GM21723 (cell line): ENCODE measurements at regions not wholly inside any gene's neighbourhood (a gene's known extent, or its start where the extent isn't known, plus 50 kb on each side); places are given as distances from the start of the nearest gene placed in this dataset.

Experiments
- ATAC-seq: cut with Tn5 transposase; IDR thresholded peaks from one replicate; pipeline ENCODE4 v1.9.1; 2021; ENCODE audit warnings: mild to moderate bottlenecking, moderate library complexity; ENCODE audit not compliant: unreplicated experiment

DNA sequence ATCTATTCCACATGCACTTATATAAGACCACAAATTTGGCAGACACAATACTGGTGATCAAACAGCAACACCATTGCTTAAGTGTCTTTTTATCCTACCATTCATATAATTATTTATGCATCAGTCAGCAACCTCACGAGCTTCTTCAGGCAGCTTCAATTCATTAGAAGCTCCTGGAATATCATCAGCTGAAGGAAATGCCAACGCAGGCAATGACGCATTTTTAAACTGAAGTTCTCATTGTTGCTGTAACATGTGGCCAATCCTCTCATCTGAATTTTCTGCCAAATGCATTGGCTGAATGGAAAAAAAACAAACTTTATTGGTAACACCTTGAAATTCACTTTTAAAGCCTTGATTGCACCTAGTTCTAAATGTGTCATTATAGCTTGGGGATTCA is 376.4 kb upstream of the RGMB start:
- ATAC-seq = no peak

GRCh38 chr5:98398465-98398864 is 375.0 kb upstream of the RGMB start:
- no peak for ATAC-seq

DNA sequence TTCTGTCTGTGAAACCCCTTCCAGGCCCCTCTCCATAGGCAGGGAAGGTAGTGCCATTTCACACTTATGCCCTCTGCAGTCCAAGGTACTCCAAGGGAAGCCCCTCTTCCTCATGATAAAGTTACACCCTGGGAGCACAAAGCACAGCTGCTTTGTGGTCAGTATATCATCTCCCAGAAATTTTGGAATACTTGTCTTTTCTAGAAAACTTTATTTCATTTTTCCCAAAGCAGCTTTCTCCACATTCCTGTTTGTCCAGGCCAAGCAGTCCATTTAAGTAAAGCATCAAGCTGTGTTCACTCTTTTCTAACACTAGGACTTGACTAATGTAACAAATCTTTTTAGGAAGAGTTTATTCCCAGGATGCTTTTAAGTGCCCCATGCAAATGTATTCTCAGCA is 371.8 kb upstream of the RGMB start:
- ATAC-seq = no peak

DNA sequence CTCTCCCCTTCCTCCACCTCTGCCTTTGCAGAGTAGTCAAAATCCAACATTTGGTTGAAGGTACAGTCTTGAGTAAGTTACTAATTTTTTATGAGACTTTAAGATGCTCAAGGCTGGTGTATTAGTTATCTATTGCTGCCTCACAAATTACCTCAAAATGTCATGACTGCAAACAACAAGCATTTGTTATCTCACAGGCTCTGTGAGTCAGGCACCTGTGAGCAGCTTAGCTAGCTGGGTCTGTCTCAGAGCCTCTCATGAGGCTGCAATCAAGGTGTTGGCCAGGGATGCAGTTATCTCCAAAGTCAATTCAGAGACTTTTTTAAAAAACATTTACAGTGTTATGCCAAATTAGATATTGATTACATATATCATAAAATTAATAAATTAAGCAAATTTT is 371.3 kb upstream of the RGMB start:
- ATAC-seq = no peak

DNA sequence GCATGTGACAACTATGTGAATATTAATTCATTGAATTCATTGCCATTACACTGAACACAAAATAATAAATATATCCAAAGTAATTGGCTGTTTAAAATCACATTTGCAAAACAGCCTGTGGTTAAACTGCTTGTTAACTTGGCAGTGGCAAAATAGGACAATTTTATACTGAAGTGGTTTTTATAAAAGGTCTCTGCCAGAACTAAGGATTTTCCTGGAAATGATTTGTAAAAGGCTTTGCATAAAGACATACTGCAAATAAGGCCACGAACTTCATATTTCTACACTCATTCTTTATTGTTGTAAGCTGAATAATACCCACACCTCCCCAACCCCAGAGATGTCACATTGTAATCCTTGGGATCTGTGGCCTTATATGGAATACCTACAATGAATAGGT is 370.3 kb upstream of the RGMB start:
- no peak for ATAC-seq

DNA sequence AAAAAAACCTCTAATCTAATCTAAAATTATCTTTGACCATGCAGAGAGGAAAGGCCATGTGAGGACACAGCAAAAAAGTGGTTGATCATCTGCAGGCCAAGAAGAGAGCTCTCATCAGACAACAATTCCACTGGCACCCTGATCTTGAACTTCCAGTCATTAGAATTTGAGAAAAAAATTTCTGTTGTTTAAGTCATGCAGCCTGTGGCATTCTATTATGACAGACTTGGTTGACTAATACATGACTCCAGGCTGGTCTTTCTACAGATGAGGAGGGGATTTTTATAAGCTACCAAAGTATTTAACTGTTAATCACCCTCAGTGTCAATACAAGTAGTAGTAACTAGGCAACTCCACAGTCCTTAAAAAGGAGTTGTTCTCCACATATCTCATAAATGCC is 358.5 kb upstream of the RGMB start:
- ATAC-seq = no peak

DNA sequence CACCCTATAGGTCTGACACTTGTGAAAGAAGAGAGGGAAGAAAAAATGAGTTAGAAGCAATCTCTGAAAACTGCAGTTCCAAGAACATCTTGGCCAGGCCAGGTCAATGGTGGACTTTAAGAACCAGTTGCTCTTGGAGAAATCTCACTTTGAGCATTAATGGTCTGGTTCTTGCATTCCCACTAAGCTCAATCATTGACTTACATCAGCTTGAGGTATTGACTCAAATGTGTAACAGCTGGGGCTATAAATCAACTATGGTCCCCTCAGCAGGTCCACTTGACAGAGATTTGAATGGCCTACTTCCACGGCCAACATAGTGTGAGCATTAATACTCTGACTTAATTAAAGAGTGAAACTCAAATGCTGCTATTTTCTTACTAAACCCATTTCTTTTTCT is 357.8 kb upstream of the RGMB start:
- ATAC-seq = no peak

DNA sequence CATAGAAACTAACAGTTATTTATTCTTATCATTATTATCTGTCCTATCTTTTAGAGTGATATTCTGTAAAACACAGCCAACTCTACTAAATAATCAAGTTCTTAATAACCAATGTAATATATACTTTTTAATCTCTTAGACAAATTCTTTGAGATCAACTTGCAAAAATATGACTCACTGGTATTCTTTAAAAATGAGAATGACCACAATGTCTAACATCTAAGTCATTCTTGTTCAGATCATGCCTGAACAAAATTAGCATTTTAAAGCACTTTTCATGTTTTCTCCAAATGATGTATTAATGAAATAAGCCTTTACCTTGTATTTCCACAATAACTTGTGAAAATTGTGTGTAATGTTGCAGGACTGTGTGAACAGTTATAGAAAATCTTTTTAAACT is 356.9 kb upstream of the RGMB start:
- ATAC-seq = no peak

- ATAC-seq = no peak
These were observed 353.6 kb upstream of the RGMB start for GRCh38 chr5:98419825-98420224.

GRCh38 chr5:98424681-98425450 is 348.6 kb upstream of the RGMB start:
- ATAC-seq = no peak

GRCh38 chr5:98425640-98426039 is 347.8 kb upstream of the RGMB start:
- ATAC-seq = no peak

GRCh38 chr5:98428806-98429205 is 344.7 kb upstream of the RGMB start:
- peak; percentile 72 for ATAC-seq

DNA sequence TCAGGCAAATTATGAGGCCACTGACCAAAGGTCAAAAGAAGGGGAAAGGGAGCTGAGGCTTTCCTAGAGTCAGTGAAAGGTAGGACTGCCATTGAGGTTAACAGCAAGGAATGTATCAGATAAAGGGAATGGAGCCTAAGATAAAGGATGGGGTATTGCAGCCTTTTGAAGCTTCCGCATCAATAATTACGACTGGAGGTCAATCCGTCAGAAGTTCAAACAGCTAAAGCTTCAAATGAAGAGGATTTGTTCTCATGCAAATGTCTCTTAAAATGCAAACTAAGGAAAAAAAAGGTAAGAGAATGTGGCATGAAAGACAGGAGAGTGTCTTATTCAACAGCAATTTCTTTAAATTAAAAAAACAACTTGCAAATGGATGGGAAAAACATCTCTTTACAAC is 341.1 kb upstream of the RGMB start:
- no peak for ATAC-seq

- ATAC-seq = no peak
These were observed 340.4 kb upstream of the RGMB start for GRCh38 chr5:98433022-98433421.

DNA sequence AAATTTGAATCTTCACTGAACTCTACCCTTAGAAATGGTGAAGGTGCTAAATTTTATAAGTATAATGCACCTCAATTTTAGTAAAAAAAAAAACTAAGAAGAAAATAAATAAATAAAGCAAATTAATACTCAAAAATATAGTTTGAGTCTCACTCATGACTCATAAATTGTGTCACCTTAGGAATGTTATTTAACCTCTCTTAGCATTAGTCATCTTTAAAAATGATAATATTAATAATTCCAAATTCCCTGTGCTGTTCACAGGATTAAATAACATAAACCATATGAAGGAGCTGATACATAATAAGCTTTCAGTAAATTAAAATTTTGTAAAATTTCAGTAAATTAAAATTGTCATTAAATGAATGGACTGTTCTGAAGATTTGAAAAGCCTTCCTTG is 339.8 kb upstream of the RGMB start:
- no peak for ATAC-seq

- ATAC-seq = no peak
These were observed 336.8 kb upstream of the RGMB start for GRCh38 chr5:98436667-98437066.

GRCh38 chr5:98442448-98442847 is 331.0 kb upstream of the RGMB start:
- ATAC-seq = no peak

GRCh38 chr5:98443881-98444280 is 329.6 kb upstream of the RGMB start:
- ATAC-seq = no peak

DNA sequence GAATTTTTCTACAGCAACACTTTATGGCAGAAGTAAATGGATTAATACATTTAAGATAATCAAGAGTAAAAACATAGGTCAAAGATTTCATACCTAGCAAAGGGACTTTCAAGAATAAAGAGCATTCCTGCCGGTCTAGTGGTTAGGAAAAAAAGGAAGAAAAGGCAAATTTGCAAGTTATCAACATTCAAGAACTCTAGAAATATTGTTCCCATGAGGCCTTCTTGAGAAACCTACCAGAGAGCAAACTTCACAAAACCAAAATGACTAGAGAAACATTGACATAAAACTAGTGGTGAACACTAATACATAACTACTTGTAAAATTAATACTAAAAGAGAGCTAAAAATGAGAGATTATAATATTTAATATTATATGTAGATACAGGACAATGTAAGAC is 320.2 kb upstream of the RGMB start:
- no peak for ATAC-seq

GRCh38 chr5:98454407-98454806 is 319.1 kb upstream of the RGMB start:
- ATAC-seq = no peak

DNA sequence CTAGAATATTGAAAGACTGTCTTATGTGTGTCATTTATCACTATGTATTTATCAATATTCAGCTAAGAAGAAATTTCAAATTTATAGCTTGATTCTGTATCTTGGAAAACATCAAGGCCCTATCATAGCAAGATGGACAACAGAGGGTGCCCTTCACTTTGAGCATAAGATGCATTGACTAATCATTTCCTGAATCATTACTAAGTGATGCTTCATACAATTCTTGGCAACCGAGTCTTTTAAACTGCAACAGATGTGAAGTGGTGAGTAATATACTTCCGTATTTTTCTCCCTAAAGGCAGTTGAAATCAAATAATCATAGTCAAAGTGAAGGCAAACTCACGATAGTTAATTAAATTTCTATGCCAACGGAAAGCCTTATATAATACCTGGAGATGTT is 318.6 kb upstream of the RGMB start:
- ATAC-seq = no peak

DNA sequence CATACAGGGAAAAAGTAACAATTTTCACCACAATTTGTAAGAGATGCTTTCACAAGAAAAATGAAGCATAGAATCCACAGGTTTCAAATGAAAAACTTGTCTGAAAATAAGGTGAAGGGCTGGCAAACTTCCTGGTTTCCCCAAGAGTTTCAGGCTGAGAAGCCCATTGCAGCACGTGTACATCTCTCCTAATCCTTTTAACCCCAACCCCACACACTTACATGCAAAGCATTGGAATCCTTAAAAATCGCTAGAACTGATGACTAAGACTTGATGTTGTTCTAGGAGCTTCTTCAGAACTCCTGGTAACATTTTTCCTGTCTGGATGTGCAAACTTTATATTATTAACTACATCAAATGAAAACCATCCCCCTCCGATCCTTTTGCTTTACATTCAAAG is 317.8 kb upstream of the RGMB start:
- ATAC-seq = no peak

DNA sequence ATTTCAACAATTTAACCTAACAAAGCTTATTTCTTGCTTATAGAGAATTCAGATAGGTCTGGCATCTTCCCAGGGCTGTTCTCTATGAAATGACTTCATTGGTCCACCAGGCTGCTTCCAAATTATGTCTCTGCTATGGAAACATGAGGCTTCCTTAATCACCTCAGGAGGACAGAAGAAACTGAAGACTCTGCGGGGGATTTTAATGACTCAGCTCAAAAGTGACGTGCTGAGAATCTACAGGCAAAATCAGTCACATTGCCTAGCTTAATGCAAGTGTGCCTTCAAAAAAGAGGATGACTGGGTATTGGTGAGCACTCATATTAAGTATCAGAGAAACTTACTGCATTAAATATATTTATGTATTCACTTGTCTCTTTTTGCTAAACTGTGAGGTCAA is 315.5 kb upstream of the RGMB start:
- no peak for ATAC-seq
